ENCODE measurements at regions not wholly inside any gene's neighbourhood (a gene's known extent, or its start where the extent isn't known, plus 50 kb on each side); places are given as distances from the start of the nearest gene placed in this dataset.

GRCh38 chr22:44391481-44392445 is 79.0 kb upstream of the SHISAL1 start:
- TF ChIP-seq CTCF (IDR thresholded peaks at IDR 0.05; ENCODE audit: low read depth, low read length), result no peak
- TF ChIP-seq POLR2A (IDR thresholded peaks at IDR 0.05; ENCODE audit: extremely low read depth, insufficient read length), result no peak
